HG03460 (cell line): ENCODE measurements at regions not wholly inside any gene's neighbourhood (a gene's known extent, or its start where the extent isn't known, plus 50 kb on each side); places are given as distances from the start of the nearest gene placed in this dataset.

ENCODE experiments used
- ATAC-seq: cut with Tn5 transposase; IDR thresholded peaks from one replicate; pipeline ENCODE4 v1.9.1; 2021; ENCODE audit not compliant: unreplicated experiment

DNA sequence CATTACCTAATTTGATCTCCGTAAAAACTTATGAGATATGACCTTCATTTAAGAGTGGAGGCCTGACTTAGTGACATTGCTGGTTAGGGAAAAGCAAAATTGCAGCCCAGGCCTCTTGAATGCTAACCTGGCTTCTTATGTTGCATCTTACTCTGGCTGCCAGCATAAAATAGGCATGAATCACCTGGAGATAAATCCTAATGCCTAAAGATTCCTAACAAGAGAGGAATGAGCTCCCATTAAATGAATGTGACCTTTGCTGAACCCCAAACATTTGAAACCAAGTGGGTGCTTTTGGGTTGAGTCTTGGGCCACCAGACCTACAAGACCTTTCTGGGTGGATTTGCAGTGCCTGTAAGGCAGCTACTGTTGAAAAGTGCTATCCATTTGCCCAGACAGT, 1145.6 kb upstream of the TENM4 start:
- ATAC-seq: no peak

DNA sequence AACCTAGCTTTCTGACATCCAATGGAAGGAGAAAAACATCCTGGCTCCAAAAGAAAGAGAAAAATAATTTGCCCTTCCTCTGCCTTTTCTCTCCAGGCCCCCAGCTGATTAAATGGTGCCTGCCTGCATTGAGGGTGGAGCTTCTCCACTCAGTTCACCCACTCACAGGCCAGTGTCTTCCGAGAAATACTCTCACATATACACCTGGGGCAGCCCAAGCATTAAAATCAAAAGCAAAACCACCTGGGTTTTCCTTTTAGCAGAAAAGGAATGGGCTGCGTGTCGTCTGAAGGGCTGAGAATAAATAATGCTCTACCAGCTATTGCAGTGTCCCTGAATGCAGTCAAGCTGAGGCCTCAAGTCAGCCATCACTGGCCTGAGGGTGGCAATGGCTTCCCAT, 1143.8 kb upstream of the TENM4 start:
- ATAC-seq: no peak

- ATAC-seq: no peak
Observed at GRCh38 chr11:80569832-80570231, 1129.0 kb upstream of the TENM4 start.

GRCh38 chr11:80565231-80565630, 1124.4 kb upstream of the TENM4 start:
- ATAC-seq: no peak

GRCh38 chr11:80562523-80563125, 1121.8 kb upstream of the TENM4 start:
- ATAC-seq: no peak

DNA sequence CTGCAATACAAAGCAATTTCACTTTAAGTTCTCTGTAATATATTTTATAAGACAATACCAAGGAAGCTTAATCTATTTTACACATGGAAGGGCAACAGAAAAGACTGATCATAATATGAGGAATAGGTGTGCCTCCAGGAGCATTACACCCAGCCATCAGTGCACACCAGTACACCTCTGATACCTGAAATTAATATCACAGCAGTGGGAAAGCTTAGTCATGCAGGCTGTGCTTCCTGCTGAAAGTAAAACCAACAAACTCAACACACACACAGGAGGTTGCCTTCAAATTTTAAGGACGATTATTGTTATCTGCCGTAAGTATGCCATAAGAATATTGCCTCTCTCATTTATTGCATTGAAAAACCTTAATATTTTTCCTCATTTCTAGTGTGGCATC, 1119.1 kb upstream of the TENM4 start:
- ATAC-seq: no peak

DNA sequence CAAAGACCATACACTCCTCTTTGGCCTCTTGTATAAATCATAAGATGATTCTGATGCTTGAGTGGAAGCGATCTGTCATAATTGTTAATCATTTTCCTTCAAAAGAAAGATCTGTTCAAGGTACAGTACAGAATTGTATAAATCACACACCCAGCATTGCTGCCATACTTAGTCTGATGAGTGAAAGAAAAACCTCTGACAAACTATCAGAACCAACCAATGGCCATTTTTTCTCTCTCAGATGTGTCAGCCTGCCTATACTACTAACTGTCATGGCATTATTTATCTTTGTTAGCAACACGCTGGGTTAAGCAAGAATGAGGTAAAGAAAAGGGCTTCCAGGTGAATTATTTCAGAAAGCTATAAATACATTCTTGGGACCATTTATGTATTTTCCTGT, 1112.7 kb upstream of the TENM4 start:
- no peak for ATAC-seq

DNA sequence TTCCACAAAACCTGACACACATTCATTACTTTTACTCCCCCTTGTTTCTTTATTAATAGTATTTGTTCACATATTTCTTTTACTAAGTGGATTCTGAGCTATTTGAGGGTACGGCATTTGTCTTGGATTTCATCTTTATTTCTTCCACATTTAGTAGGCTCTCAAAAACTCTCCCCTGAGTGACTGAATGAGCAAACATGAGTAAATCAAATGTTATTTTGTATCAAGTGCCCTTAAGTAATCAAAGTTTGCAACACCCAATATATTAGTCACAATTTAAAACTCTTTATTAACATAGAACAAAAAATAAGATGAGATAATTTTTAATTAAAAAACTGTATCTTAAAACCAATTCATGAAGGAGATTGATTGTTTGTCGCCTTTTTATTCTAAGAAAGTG, 1101.9 kb upstream of the TENM4 start:
- ATAC-seq: no peak

- ATAC-seq: no peak
Observed at GRCh38 chr11:80538040-80538439, 1097.2 kb upstream of the TENM4 start.

- ATAC-seq: no peak
Observed at GRCh38 chr11:80533463-80533862, 1092.6 kb upstream of the TENM4 start.

DNA sequence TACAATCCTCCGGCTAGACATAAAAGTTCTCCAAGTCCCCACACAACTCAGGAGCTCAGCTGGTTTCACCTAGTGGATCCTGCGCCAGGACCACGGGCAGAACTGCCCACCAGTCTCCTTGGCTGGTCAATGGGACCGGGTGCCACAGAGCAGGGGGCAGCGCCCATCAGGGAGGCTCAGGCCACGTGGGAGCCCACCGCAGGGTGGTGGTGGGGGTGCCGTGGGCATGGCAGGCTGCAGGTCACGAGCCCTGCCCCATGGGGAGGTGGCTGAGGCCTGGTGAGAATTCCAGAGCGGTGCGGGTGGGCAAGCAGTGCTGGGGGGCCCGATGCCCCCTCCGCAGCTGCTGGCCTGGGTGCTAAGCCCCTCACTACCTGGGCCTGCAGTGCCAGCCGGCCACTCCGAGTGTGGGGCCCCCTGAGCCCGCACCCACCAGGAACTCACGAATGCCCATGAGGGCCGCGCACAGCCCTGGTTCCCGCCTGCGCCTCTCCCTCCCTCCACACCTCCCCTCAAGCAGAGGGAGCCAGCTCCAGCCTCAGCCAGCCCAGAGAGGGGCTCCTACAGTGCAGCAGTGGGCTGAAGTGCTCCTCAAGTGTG, 1091.9 kb upstream of the TENM4 start:
- ATAC-seq: no peak

GRCh38 chr11:80529726-80530125, 1088.9 kb upstream of the TENM4 start:
- ATAC-seq: no peak

GRCh38 chr11:80525663-80526405, 1085.0 kb upstream of the TENM4 start:
- no peak for ATAC-seq

- no peak for ATAC-seq
Observed at GRCh38 chr11:80524349-80524748, 1083.5 kb upstream of the TENM4 start.

DNA sequence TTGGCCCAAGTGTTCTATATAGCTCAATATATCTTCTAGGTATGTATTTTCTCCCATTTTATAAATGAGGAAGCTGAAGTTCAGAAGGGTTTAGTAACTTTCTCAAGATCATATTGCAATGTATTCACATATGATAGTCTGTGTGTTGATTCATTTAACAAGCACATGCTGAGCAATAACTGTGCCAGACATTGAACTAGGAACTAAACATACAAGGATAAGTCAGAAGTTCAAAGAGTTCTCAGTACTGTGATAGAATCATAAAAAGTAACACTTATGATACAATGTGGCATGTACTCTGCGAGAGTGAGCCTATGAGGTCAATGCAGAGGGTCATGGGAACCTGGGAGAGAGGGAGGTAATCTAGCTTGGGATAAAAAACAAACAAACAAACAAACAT, 1082.2 kb upstream of the TENM4 start:
- ATAC-seq: no peak

GRCh38 chr11:80521592-80521991, 1080.8 kb upstream of the TENM4 start:
- no peak for ATAC-seq

DNA sequence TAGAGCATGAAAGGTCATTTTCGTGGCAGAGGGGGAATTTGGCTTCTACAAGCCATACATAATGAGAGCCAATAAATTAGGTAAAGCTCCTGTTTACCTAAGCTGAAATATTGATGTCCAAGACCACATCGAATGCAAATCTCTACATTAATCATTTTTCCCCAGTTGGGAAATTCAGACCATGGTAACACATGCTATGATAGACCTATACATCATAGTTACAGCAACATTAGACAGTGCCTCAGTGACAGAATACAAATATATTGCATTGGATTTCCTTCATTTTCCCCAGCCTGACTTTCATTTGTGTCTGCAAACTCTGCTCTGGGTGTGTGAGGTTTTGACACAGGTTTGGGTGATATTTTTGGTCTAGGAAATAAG, 1079.7 kb upstream of the TENM4 start:
- ATAC-seq: no peak

- no peak for ATAC-seq
Observed at GRCh38 chr11:80519596-80520506, 1079.0 kb upstream of the TENM4 start.

DNA sequence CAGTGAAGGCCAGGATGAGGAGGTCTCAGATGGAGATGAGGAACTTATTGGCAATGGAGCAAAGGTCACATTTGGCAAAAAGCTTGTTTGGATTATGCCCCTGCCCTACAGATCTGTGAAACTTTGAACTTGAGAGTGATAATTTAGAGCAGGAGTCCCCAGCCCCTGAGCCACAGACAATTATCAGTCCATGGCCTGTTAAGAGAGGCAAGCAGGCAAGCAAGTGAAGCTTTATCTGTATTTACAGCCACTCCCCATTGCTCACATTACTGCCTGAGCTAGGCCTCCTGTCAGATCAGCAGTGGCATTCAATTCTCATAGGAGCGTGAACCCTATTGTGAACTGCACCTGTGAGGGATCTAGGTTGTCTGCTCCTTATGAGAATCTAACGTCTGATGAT, 1076.9 kb upstream of the TENM4 start:
- ATAC-seq: no peak

DNA sequence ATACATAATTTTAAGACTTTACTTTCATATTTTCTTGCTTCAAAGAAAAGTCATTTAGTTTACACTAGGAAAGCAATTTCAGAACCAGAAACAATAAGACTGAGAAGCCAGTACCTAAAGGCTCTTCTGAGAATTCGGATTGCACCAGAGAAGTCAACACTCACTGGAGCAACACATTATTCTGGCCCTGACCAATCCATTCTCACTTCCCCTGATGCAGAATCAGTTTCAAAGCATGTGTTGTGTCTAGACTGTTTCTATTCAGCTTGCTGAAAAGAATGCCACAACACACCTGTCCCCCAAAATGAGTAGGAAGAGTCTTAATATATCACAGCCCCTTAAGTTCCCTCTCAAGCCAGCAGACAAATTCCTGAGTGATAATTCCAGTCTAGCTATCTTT, 1074.3 kb upstream of the TENM4 start:
- no peak for ATAC-seq

GRCh38 chr11:80512491-80512890, 1071.7 kb upstream of the TENM4 start:
- no peak for ATAC-seq

- ATAC-seq: no peak
Observed at GRCh38 chr11:80505771-80506170, 1064.9 kb upstream of the TENM4 start.
